Stimulated activated naive B cell treated with anti-CD40 and anti-IgM and Interleukin-4, amounts not matched to agents 10 μg/mL and 1 μg/mL and 100 μg/mL, for 72 hours (primary cell): ENCODE measurements at regions not wholly inside any gene's neighbourhood (a gene's known extent, or its start where the extent isn't known, plus 50 kb on each side); places are given as distances from the start of the nearest gene placed in this dataset.

Source experiments
- ATAC-seq, 2 donors: fragments of 150-1000 bp; cut with Tn5 transposase; replicated peaks; 2 replicates each; pipeline ENCODE4 v1.10.0; 2021; ENCODE audit warnings: moderate library complexity in 1 of 2
- DNase-seq: peaks from one replicate; pipeline ENCODE4 v3.0.0; 2021
- H3K27ac Mint-ChIP-seq: one replicate; pipeline ENCODE4 v1.8.0; 2022; ENCODE audit warnings: mild to moderate bottlenecking, mixed read lengths
- H3K27me3 Mint-ChIP-seq, 2 donors: one replicate each; pipeline ENCODE4 v1.8.0; 2022; ENCODE audit warnings: mixed read lengths in 2 of 2
- H3K36me3 Mint-ChIP-seq, 2 donors: one replicate each; pipeline ENCODE4 v1.8.0; 2022; ENCODE audit warnings: mixed read lengths in 2 of 2, mild to moderate bottlenecking in 1 of 2
- H3K4me1 Mint-ChIP-seq, 2 donors: one replicate each; pipeline ENCODE4 v1.8.0; 2022; ENCODE audit warnings: mixed read lengths in 2 of 2, mild to moderate bottlenecking in 1 of 2
- H3K4me3 Mint-ChIP-seq, 2 donors: one replicate each; pipeline ENCODE4 v1.8.0; 2022; ENCODE audit warnings: mild to moderate bottlenecking in 2 of 2, mixed read lengths in 2 of 2, moderate library complexity in 1 of 2
- H3K9me3 Mint-ChIP-seq, 2 donors: one replicate each; pipeline ENCODE4 v1.8.0; 2022; ENCODE audit warnings: mixed read lengths in 2 of 2, mild to moderate bottlenecking in 1 of 2

- H3K27ac Mint-ChIP-seq, result no peak overlapping the region
Observed at GRCh38 chr5:4065472-4066320, 470.1 kb downstream of the IRX1 start.

GRCh38 chr5:4068171-4068570 is 472.5 kb downstream of the IRX1 start:
- no peaks in the 10 kb centered on the region for H3K4me1 Mint-ChIP-seq
- H3K36me3 Mint-ChIP-seq, result no peaks in the 10 kb centered on the region
- H3K27ac Mint-ChIP-seq, result no peak overlapping the region
- ATAC-seq (no peak), DNase-seq (no peak)
- no peaks in the 10 kb centered on the region for H3K27me3 Mint-ChIP-seq
- no peaks in the 10 kb centered on the region for H3K9me3 Mint-ChIP-seq
- no peak overlapping the region for H3K4me3 Mint-ChIP-seq

More at GRCh38 chr5:4065472-4066320, 470.1 kb downstream of the IRX1 start:
- Mint-ChIP-seq H3K27me3 (no peaks in the 10 kb centered on the region), H3K4me1 (no peaks in the 10 kb centered on the region), H3K4me3 (no peak overlapping the region), H3K36me3 (no peaks in the 10 kb centered on the region), H3K9me3 (no peaks in the 10 kb centered on the region)
- DNase-seq, result no peak
- ATAC-seq, result no peak

GRCh38 chr5:4078544-4078943 is 482.9 kb downstream of the IRX1 start:
- Mint-ChIP-seq H3K27me3 (no peaks in the 10 kb centered on the region), H3K36me3 (no peaks in the 10 kb centered on the region), H3K9me3 (peaks cover 8% of the 10 kb centered on the region in 2 donors), H3K4me3 (no peak overlapping the region), H3K4me1 (no peaks in the 10 kb centered on the region), H3K27ac (no peak overlapping the region)
- ATAC-seq, result no peak
- no peak for DNase-seq

- Mint-ChIP-seq H3K4me1 (no peaks in the 10 kb centered on the region), H3K9me3 (peaks cover 7 to 8% of the 10 kb centered on the region in 2 donors), H3K27ac (no peak overlapping the region), H3K27me3 (no peaks in the 10 kb centered on the region), H3K4me3 (no peak overlapping the region), H3K36me3 (no peaks in the 10 kb centered on the region)
- ATAC-seq (no peak), DNase-seq (no peak)
Observed at GRCh38 chr5:4079831-4080230, 484.2 kb downstream of the IRX1 start.

- ATAC-seq, result no peak
- Mint-ChIP-seq H3K27me3 (no peaks in the 10 kb centered on the region), H3K4me3 (no peak overlapping the region), H3K27ac (no peak overlapping the region), H3K36me3 (no peaks in the 10 kb centered on the region), H3K4me1 (no peaks in the 10 kb centered on the region), H3K9me3 (peaks cover 4 to 8% of the 10 kb centered on the region in 2 donors)
- DNase-seq, result no peak
Observed at GRCh38 chr5:4080370-4080769, 484.7 kb downstream of the IRX1 start.

GRCh38 chr5:4081059-4081458 is 485.4 kb downstream of the IRX1 start:
- ATAC-seq (no peak), DNase-seq (no peak)
- Mint-ChIP-seq H3K4me1 (no peaks in the 10 kb centered on the region), H3K36me3 (no peaks in the 10 kb centered on the region), H3K27me3 (no peaks in the 10 kb centered on the region), H3K9me3 (peaks cover 3 to 8% of the 10 kb centered on the region in 2 donors), H3K4me3 (no peak overlapping the region), H3K27ac (no peak overlapping the region)

- ATAC-seq (no peak), DNase-seq (no peak)
- Mint-ChIP-seq H3K4me1 (no peaks in the 10 kb centered on the region), H3K4me3 (no peak overlapping the region), H3K27me3 (no peaks in the 10 kb centered on the region), H3K9me3 (peaks cover 3 to 8% of the 10 kb centered on the region in 2 donors), H3K36me3 (no peaks in the 10 kb centered on the region), H3K27ac (no peak overlapping the region)
Observed at GRCh38 chr5:4081466-4081865, 485.8 kb downstream of the IRX1 start.

- ATAC-seq (no peak), DNase-seq (no peak)
- H3K4me1 Mint-ChIP-seq, result no peaks in the 10 kb centered on the region
- no peaks in the 10 kb centered on the region for H3K27me3 Mint-ChIP-seq
- no peak overlapping the region for H3K27ac Mint-ChIP-seq
- H3K4me3 Mint-ChIP-seq, result no peak overlapping the region
- H3K9me3 Mint-ChIP-seq, result peaks cover 3 to 8% of the 10 kb centered on the region in 2 donors
- H3K36me3 Mint-ChIP-seq, result no peaks in the 10 kb centered on the region
Observed at GRCh38 chr5:4082966-4083564, 487.4 kb downstream of the IRX1 start.

- H3K27me3 Mint-ChIP-seq, result no peaks in the 10 kb centered on the region
- peaks cover 3 to 8% of the 10 kb centered on the region in 2 donors for H3K9me3 Mint-ChIP-seq
- no peak overlapping the region for H3K4me3 Mint-ChIP-seq
- H3K36me3 Mint-ChIP-seq, result no peaks in the 10 kb centered on the region
- ATAC-seq (no peak), DNase-seq (no peak)
- H3K4me1 Mint-ChIP-seq, result no peaks in the 10 kb centered on the region
- no peak overlapping the region for H3K27ac Mint-ChIP-seq
Observed at GRCh38 chr5:4083591-4084337, 488.1 kb downstream of the IRX1 start.

- ATAC-seq, result no peak
- H3K36me3 Mint-ChIP-seq, result no peaks in the 10 kb centered on the region
- no peak for DNase-seq
- H3K27ac Mint-ChIP-seq, result no peak overlapping the region
- H3K9me3 Mint-ChIP-seq, result peaks cover 0 to 4% of the 10 kb centered on the region in 2 donors
- H3K4me1 Mint-ChIP-seq, result no peaks in the 10 kb centered on the region
- H3K27me3 Mint-ChIP-seq, result no peaks in the 10 kb centered on the region
- no peak overlapping the region for H3K4me3 Mint-ChIP-seq
Observed at GRCh38 chr5:4086081-4086480, 490.4 kb downstream of the IRX1 start.

- no peak for DNase-seq
- peaks cover 0 to 4% of the 10 kb centered on the region in 2 donors for H3K9me3 Mint-ChIP-seq
- H3K4me3 Mint-ChIP-seq, result no peak overlapping the region
- H3K27me3 Mint-ChIP-seq, result no peaks in the 10 kb centered on the region
- H3K27ac Mint-ChIP-seq, result no peak overlapping the region
- ATAC-seq, result no peak
- no peaks in the 10 kb centered on the region for H3K4me1 Mint-ChIP-seq
- H3K36me3 Mint-ChIP-seq, result no peaks in the 10 kb centered on the region
Observed at GRCh38 chr5:4087110-4087509, 491.5 kb downstream of the IRX1 start.

- Mint-ChIP-seq H3K27me3 (no peaks in the 10 kb centered on the region), H3K27ac (no peak overlapping the region), H3K4me1 (no peaks in the 10 kb centered on the region), H3K4me3 (no peak overlapping the region), H3K36me3 (no peaks in the 10 kb centered on the region), H3K9me3 (peaks cover 0 to 4% of the 10 kb centered on the region in 2 donors)
- DNase-seq, result no peak
- no peak for ATAC-seq
Observed at GRCh38 chr5:4089087-4089486, 493.5 kb downstream of the IRX1 start.

- Mint-ChIP-seq H3K36me3 (no peaks in the 10 kb centered on the region), H3K4me1 (no peaks in the 10 kb centered on the region)
Observed at GRCh38 chr5:4093236-4093635, 497.6 kb downstream of the IRX1 start.

GRCh38 chr5:4093970-4094369 is 498.3 kb downstream of the IRX1 start:
- no peak overlapping the region for H3K27ac Mint-ChIP-seq

More at GRCh38 chr5:4093236-4093635, 497.6 kb downstream of the IRX1 start:
- ATAC-seq (no peak), DNase-seq (no peak)
- H3K4me3 Mint-ChIP-seq, result no peak overlapping the region
- no peak overlapping the region for H3K27ac Mint-ChIP-seq
- peaks cover 1 to 4% of the 10 kb centered on the region in 2 donors for H3K9me3 Mint-ChIP-seq
- no peaks in the 10 kb centered on the region for H3K27me3 Mint-ChIP-seq

More at GRCh38 chr5:4093970-4094369, 498.3 kb downstream of the IRX1 start:
- H3K9me3 Mint-ChIP-seq, result peaks cover 1 to 4% of the 10 kb centered on the region in 2 donors
- no peak for ATAC-seq
- no peak overlapping the region for H3K4me3 Mint-ChIP-seq
- H3K27me3 Mint-ChIP-seq, result no peaks in the 10 kb centered on the region
- H3K4me1 Mint-ChIP-seq, result no peaks in the 10 kb centered on the region
- DNase-seq, result no peak
- H3K36me3 Mint-ChIP-seq, result no peaks in the 10 kb centered on the region
